HepG2 (cell line): ENCODE measurements at regions not wholly inside any gene's neighbourhood (a gene's known extent, or its start where the extent isn't known, plus 50 kb on each side); places are given as distances from the start of the nearest gene placed in this dataset.

Experiments
- BHLHE40 ChIP-seq: IDR thresholded peaks from 2 replicates; pipeline ENCODE4 v1.6.1; 2011; ENCODE audit warnings: low read length, improper control_type of control experiment
- HCFC1 ChIP-seq: fragments of 150-350 bp; IDR thresholded peaks from 2 replicates; pipeline ENCODE4 v1.6.1; 2014; ENCODE audit warnings: low read depth, low read length
- JUN ChIP-seq: sonication (generic); formaldehyde crosslinking; IDR thresholded peaks from 2 replicates; pipeline ENCODE4 v1.4.0; 2020; ENCODE audit warnings: mild to moderate bottlenecking, missing genetic modification reagents
- MAX ChIP-seq: IDR thresholded peaks from 2 replicates; pipeline ENCODE4 v1.6.1; 2012; ENCODE audit warnings: inconsistent platforms
- PBX3 ChIP-seq: sonication (generic); formaldehyde crosslinking; IDR thresholded peaks from 2 replicates; pipeline ENCODE4 v1.8.1; 2023; ENCODE audit warnings: missing genetic modification reagents, inconsistent platforms, borderline replicate concordance
- POLR2AphosphoS5 ChIP-seq: IDR thresholded peaks from 2 replicates; pipeline ENCODE4 v1.6.1; 2012; ENCODE audit warnings: low read depth, low read length
- ZBTB46 ChIP-seq: sonication (generic); formaldehyde crosslinking; IDR thresholded peaks from 2 replicates; pipeline ENCODE4 v1.4.0; 2020; ENCODE audit warnings: mild to moderate bottlenecking, missing genetic modification reagents, borderline replicate concordance
- ZNF670 ChIP-seq: sonication (generic); formaldehyde crosslinking; IDR thresholded peaks from 2 replicates; pipeline ENCODE4 v1.8.0; 2022; ENCODE audit warnings: mild to moderate bottlenecking, missing genetic modification reagents, borderline replicate concordance
- ZNF773 ChIP-seq: sonication (generic); formaldehyde crosslinking; IDR thresholded peaks from 2 replicates; pipeline ENCODE4 v1.4.0; 2020; ENCODE audit warnings: missing genetic modification reagents, borderline replicate concordance

DNA sequence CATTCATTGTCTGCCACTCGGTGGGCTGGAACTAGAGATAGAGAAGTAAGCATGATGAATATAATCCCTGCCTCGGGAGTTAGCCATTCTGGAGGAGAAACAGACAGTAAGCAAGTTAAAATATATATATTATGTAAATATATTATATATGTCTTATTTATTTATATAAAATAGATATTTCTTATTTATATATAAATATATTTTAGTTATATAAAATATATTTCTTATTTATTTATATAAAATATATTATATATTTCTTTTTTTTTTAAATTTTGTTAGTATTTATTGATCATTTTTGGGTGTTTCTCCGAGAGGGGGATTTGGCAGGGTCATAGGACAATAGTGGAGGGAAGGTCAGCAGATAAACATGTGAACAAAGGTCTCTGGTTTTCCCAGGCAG, 78.1 kb upstream of the TBX5 start:
- TF ChIP-seq BHLHE40 (no peak), ZBTB46 (CRISPR knock-in tag) (no peak), ZNF773 (CRISPR knock-in tag) (no peak), POLR2AphosphoS5 (no peak), JUN (no peak), ZNF670 (no peak), HCFC1 (no peak), MAX (no peak), PBX3 (no peak)
